H9 (cell line): ENCODE measurements at regions not wholly inside any gene's neighbourhood (a gene's known extent, or its start where the extent isn't known, plus 50 kb on each side); places are given as distances from the start of the nearest gene placed in this dataset.
"Not testable (repeated sequence)": the region's sequence is repeated elsewhere in the genome, so short reads cannot be mapped to it uniquely, and the experiment has no call there.

ENCODE experiments used
- DNase-seq: peaks from one replicate; pipeline ENCODE4 v3.0.0-alpha.2; 2017
- H2AFZ ChIP-seq: one replicate; pipeline ENCODE4 v1.6.1; 2013; ENCODE audit warnings: mild to moderate bottlenecking, low read length, control low read depth, moderate library complexity
- H2AK5ac ChIP-seq: 2 replicates; pipeline ENCODE4 v1.6.1; 2013; ENCODE audit warnings: low read length, control low read depth, mixed read lengths; ENCODE audit not compliant: insufficient read length
- H2BK120ac ChIP-seq: one replicate; pipeline ENCODE4 v1.6.1; 2013; ENCODE audit warnings: low read depth, mild to moderate bottlenecking, low read length, control low read depth, inconsistent platforms; ENCODE audit not compliant: poor library complexity, severe bottlenecking
- H2BK12ac ChIP-seq: 2 replicates; pipeline ENCODE4 v1.6.1; 2013; ENCODE audit warnings: low read length, control low read depth, mixed read lengths, low read depth; ENCODE audit not compliant: insufficient read length
- H2BK15ac ChIP-seq: 2 replicates; pipeline ENCODE4 v1.6.1; 2013; ENCODE audit warnings: low read depth, low read length, control low read depth
- H2BK20ac ChIP-seq: one replicate; pipeline ENCODE4 v1.6.1; 2013; ENCODE audit warnings: low read depth, mild to moderate bottlenecking, low read length, control low read depth, inconsistent platforms; ENCODE audit not compliant: poor library complexity, severe bottlenecking
- H2BK5ac ChIP-seq: 2 replicates; pipeline ENCODE4 v1.6.1; 2013; ENCODE audit warnings: low read length, control low read depth, mixed read lengths; ENCODE audit not compliant: insufficient read length
- H3K14ac ChIP-seq: 2 replicates; pipeline ENCODE4 v1.6.1; 2013; ENCODE audit warnings: low read length, control low read depth; ENCODE audit not compliant: insufficient read depth
- H3K18ac ChIP-seq: 2 replicates; pipeline ENCODE4 v1.6.1; 2013; ENCODE audit warnings: low read depth, mild to moderate bottlenecking, mixed read lengths, low read length, control low read depth; ENCODE audit not compliant: insufficient read length
- H3K23ac ChIP-seq: 2 replicates; pipeline ENCODE4 v1.6.1; 2013; ENCODE audit warnings: low read length, control low read depth, mixed read lengths, low read depth; ENCODE audit not compliant: insufficient read length
- H3K23me2 ChIP-seq: 2 replicates; pipeline ENCODE4 v1.6.1; 2013; ENCODE audit warnings: low read depth, mild to moderate bottlenecking, mixed read lengths, low read length, control low read depth; ENCODE audit not compliant: insufficient read length, poor library complexity, severe bottlenecking
- H3K27ac ChIP-seq: 2 replicates; pipeline ENCODE4 v1.5.1; 2013; ENCODE audit warnings: low read length, control low read depth, mixed read lengths, low read depth; ENCODE audit not compliant: insufficient read length
- H3K27me3 ChIP-seq: 2 replicates; pipeline ENCODE4 v1.6.1; 2013; ENCODE audit warnings: low read length, control low read depth, inconsistent platforms; ENCODE audit not compliant: insufficient read depth
- H3K4ac ChIP-seq: 2 replicates; pipeline ENCODE4 v1.6.1; 2013; ENCODE audit warnings: low read depth, mild to moderate bottlenecking, control low read depth, inconsistent platforms, low read length, moderate library complexity
- H3K4me1 ChIP-seq: 2 replicates; pipeline ENCODE4 v1.6.1; 2013; ENCODE audit warnings: low read length, control low read depth, inconsistent platforms; ENCODE audit not compliant: insufficient read depth
- H3K4me2 ChIP-seq: 2 replicates; pipeline ENCODE4 v1.6.1; 2013; ENCODE audit warnings: low read length, control low read depth, mixed read lengths; ENCODE audit not compliant: insufficient read length, insufficient read depth
- H3K56ac ChIP-seq: 2 replicates; pipeline ENCODE4 v1.6.1; 2013; ENCODE audit warnings: low read depth, mild to moderate bottlenecking, mixed read lengths, low read length, control low read depth; ENCODE audit not compliant: insufficient read length
- H3K79me1 ChIP-seq: 2 replicates; pipeline ENCODE4 v1.6.1; 2013; ENCODE audit warnings: low read depth, mild to moderate bottlenecking, moderate library complexity, low read length, control low read depth, inconsistent platforms; ENCODE audit not compliant: insufficient read depth, poor library complexity, severe bottlenecking
- H3K79me2 ChIP-seq: 2 replicates; pipeline ENCODE4 v1.6.1; 2013; ENCODE audit warnings: low read length, control low read depth, inconsistent platforms; ENCODE audit not compliant: insufficient read depth
- H3K9ac ChIP-seq: 2 replicates; pipeline ENCODE4 v1.6.1; 2013; ENCODE audit warnings: low read length, control low read depth, mixed read lengths; ENCODE audit not compliant: insufficient read length; ENCODE audit errors: extremely low read depth
- H3K9me3 ChIP-seq: one replicate; pipeline ENCODE4 v1.6.1; 2013; ENCODE audit warnings: low read depth, low read length, inconsistent platforms; ENCODE audit not compliant: control insufficient read depth
- H3T11ph ChIP-seq: one replicate; pipeline ENCODE4 v1.6.1; 2013; ENCODE audit warnings: mild to moderate bottlenecking, low read length, control low read depth, inconsistent platforms
- H4K20me1 ChIP-seq: one replicate; pipeline ENCODE4 v1.6.1; 2013; ENCODE audit not compliant: control insufficient read depth, insufficient read length, insufficient read depth
- H4K5ac ChIP-seq: 2 replicates; pipeline ENCODE4 v1.6.1; 2013; ENCODE audit warnings: low read depth, mild to moderate bottlenecking, mixed read lengths, low read length, control low read depth; ENCODE audit not compliant: insufficient read length
- H4K8ac ChIP-seq: replicated peaks from 2 replicates; pipeline ENCODE4 v1.6.1; 2013; ENCODE audit warnings: low read length, control low read depth, mixed read lengths, low read depth; ENCODE audit not compliant: insufficient read length
- H4K91ac ChIP-seq: 2 replicates; pipeline ENCODE4 v1.6.1; 2013; ENCODE audit warnings: low read depth, mild to moderate bottlenecking, moderate library complexity, mixed read lengths, low read length, control low read depth; ENCODE audit not compliant: insufficient read length
- H3K27ac Mint-ChIP-seq, 3 experiments: 2 replicates in 2 of 3; 3 replicates in 1 of 3; pipeline ENCODE4 v1.8.0; 2020 to 2021; ENCODE audit warnings: mixed read lengths in 3 of 3, mild to moderate bottlenecking in 1 of 3, moderate library complexity in 1 of 3
- H3K27me3 Mint-ChIP-seq: 2 replicates; pipeline ENCODE4 v1.8.0; 2021; ENCODE audit warnings: low read depth, mild to moderate bottlenecking, moderate library complexity, mixed read lengths
- H3K36me3 Mint-ChIP-seq, 3 experiments: 2 replicates in 2 of 3; 3 replicates in 1 of 3; pipeline ENCODE4 v1.8.0; 2020 to 2021; ENCODE audit warnings: low read depth in 3 of 3, mixed read lengths in 3 of 3; ENCODE audit not compliant: insufficient read depth in 1 of 3
- H3K4me1 Mint-ChIP-seq, 2 experiments: 2 replicates each; pipeline ENCODE4 v1.8.0; 2020; ENCODE audit warnings: mixed read lengths in 2 of 2
- H3K4me3 Mint-ChIP-seq, 2 experiments: 2 replicates in 1 of 2; 3 replicates in 1 of 2; pipeline ENCODE4 v1.8.0; 2020 to 2021; ENCODE audit warnings: mild to moderate bottlenecking in 2 of 2, mixed read lengths in 2 of 2, moderate library complexity in 1 of 2
- H3K9me3 Mint-ChIP-seq, 2 experiments: 2 replicates in 1 of 2; 3 replicates in 1 of 2; pipeline ENCODE4 v1.8.0; 2020; ENCODE audit warnings: mild to moderate bottlenecking in 2 of 2, mixed read lengths in 2 of 2, moderate library complexity in 1 of 2
- WGBS: extraction: QIAGEN DNeasy Blood & Tissue Kit; methylation state at CpG from one replicate; pipeline ENCODE4 v1.1.7; 2013; ENCODE audit warnings: missing lambda C conversion rate, low lambda C conversion rate, mixed read lengths; ENCODE audit not compliant: insufficient read length; ENCODE audit errors: extremely low coverage; 5-methylcytosine and 5-hydroxymethylcytosine counted together

DNA sequence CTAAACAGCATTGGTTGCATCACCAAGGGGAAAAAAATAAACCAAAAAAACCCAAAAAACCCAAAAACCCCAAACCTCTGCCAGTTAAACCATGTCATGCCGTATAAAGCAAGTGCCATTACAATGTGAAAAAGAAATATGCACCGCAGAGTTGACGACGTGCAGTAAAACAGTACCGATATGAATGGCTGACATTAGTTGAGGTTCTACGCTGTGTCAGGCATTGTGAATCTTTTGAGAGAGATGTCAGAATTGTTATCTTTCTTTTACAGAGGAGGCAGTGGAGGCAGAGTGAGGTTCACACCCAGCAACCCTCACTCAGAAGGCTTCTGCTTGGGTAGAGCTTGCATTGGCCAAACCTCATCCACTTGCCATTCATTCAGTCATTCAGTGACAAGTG is 306.5 kb upstream of the PLGLB2 start:
- not testable (repeated sequence) for H3K9ac ChIP-seq, H3K27ac ChIP-seq, H3K9me3 Mint-ChIP-seq, H3K9me3 ChIP-seq, H3K79me2 ChIP-seq, DNase-seq, H2BK20ac ChIP-seq, H3K23ac ChIP-seq, H4K8ac ChIP-seq, H3K23me2 ChIP-seq, H3K27me3 ChIP-seq, H3K27ac Mint-ChIP-seq, H3K4me1 Mint-ChIP-seq, H2BK5ac ChIP-seq, H3K79me1 ChIP-seq, H3K18ac ChIP-seq, H3K56ac ChIP-seq, H4K20me1 ChIP-seq, H3K4me1 ChIP-seq, H2AK5ac ChIP-seq, H4K5ac ChIP-seq, H3T11ph ChIP-seq, H3K4me3 Mint-ChIP-seq, H2AFZ ChIP-seq, H3K4me2 ChIP-seq, H3K36me3 Mint-ChIP-seq, H2BK120ac ChIP-seq, H4K91ac ChIP-seq, H3K14ac ChIP-seq, H2BK12ac ChIP-seq, H2BK15ac ChIP-seq, H3K4ac ChIP-seq
- WGBS = no CpG with 5 or more reads among the region's 6 CpGs
- H3K27me3 Mint-ChIP-seq = peaks cover 20% of the 10 kb centered on the region

DNA sequence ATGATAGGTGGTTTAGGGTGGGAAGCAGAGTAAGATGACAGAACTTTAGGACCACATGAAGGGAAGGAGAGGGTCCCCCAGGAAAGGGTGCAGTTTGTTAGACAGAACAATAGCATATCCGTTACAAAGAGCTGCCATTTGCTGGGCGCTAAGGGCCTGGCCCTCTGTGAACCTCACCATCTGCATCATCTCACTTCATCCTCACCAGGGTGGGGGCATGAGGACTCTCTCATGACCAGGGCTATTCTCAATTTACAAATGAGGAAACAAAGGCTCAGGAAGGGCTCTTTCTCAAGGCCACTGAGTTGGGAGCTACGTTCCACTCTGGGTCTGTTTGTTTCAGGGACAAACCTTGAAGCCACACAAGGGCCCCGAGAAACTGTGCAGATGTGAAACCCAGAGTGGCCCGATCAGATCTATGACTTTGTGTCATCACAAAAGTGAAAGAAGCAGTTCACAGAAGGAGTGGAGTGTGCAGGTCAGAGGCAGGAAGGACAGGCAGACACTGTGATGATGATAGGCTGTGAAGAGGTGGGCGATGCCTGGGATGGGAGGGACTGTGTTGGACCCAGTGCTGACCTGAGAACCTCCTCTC is 304.8 kb upstream of the PLGLB2 start:
- WGBS = no CpG with 5 or more reads among the region's 6 CpGs
- not testable (repeated sequence) for DNase-seq, H4K20me1 ChIP-seq, H4K8ac ChIP-seq, H3K4ac ChIP-seq, H2BK120ac ChIP-seq, H2AFZ ChIP-seq, H3K9me3 Mint-ChIP-seq, H3T11ph ChIP-seq, H3K9ac ChIP-seq, H2AK5ac ChIP-seq, H4K91ac ChIP-seq, H2BK12ac ChIP-seq, H3K79me1 ChIP-seq, H3K14ac ChIP-seq, H3K23ac ChIP-seq, H3K4me3 Mint-ChIP-seq, H3K56ac ChIP-seq, H4K5ac ChIP-seq, H3K79me2 ChIP-seq, H3K18ac ChIP-seq, H2BK5ac ChIP-seq, H3K27ac ChIP-seq, H3K27ac Mint-ChIP-seq, H3K36me3 Mint-ChIP-seq, H3K9me3 ChIP-seq, H2BK15ac ChIP-seq, H3K4me2 ChIP-seq, H2BK20ac ChIP-seq, H3K23me2 ChIP-seq, H3K27me3 ChIP-seq, H3K4me1 ChIP-seq, H3K4me1 Mint-ChIP-seq
- H3K27me3 Mint-ChIP-seq = peaks cover 16% of the 10 kb centered on the region
